Prostate gland (tissue), 2 donors: ENCODE measurements at regions not wholly inside any gene's neighbourhood (a gene's known extent, or its start where the extent isn't known, plus 50 kb on each side); places are given as distances from the start of the nearest gene placed in this dataset.
"Not testable (repeated sequence)": the region's sequence is repeated elsewhere in the genome, so short reads cannot be mapped to it uniquely, and the experiment has no call there.

Experiments
- CTCF ChIP-seq, 4 experiments: fragments of 200-600 bp in 2 of 4; fragments of 450-650 bp in 2 of 4; sonication (generic) in 2 of 4; IDR thresholded peaks; 1 replicate in 3 of 4; 2 replicates in 1 of 4; pipeline ENCODE4 v1.5.1; 2016 to 2019; ENCODE audit warnings: antibody characterized with exemption in 4 of 4, mild to moderate bottlenecking in 2 of 4, moderate library complexity in 2 of 4
- POLR2A ChIP-seq: fragments of 450-650 bp; IDR thresholded peaks from one replicate; pipeline ENCODE4 v1.6.1; 2016; ENCODE audit warnings: antibody characterized with exemption, mild to moderate bottlenecking
- POLR2AphosphoS5 ChIP-seq: sonication (generic); formaldehyde crosslinking; IDR thresholded peaks from one replicate; pipeline ENCODE4 v1.6.1; 2017; ENCODE audit warnings: antibody characterized with exemption

- not testable (repeated sequence) for TF ChIP-seq POLR2A; CTCF (IDR thresholded peaks at IDR 0.05); POLR2AphosphoS5
These were observed 3703.0 kb upstream of the OR11H1 start for GRCh38 chr22:11825009-11825408.
